Neural cell (in vitro differentiated cells): ENCODE measurements at regions not wholly inside any gene's neighbourhood (a gene's known extent, or its start where the extent isn't known, plus 50 kb on each side); places are given as distances from the start of the nearest gene placed in this dataset.

Source experiments
- H2AFZ ChIP-seq: fragments of 200-600, 300-800 bp; sonication (generic), shearing (Covaris generic); 2 replicates; pipeline ENCODE4 v1.6.0; 2014; ENCODE audit warnings: low read depth, mild to moderate bottlenecking, antibody characterized with exemption, low read length, moderate library complexity
- H3F3A ChIP-seq: fragments of 200-600 bp; shearing (Covaris generic); 2 replicates; pipeline ENCODE4 v1.6.1; 2016; ENCODE audit warnings: mild to moderate bottlenecking, moderate library complexity, mixed read lengths, antibody characterized with exemption, low read length; ENCODE audit not compliant: insufficient read depth, poor library complexity, severe bottlenecking
- H3K27ac ChIP-seq: fragments of 200-600, 300-800 bp; sonication (generic), shearing (Covaris generic); 2 replicates; pipeline ENCODE4 v1.5.1; 2014; ENCODE audit warnings: mild to moderate bottlenecking, low read length, moderate library complexity
- H3K27me3 ChIP-seq: fragments of 300-800, 200-600 bp; sonication (generic), shearing (Covaris generic); 2 replicates; pipeline ENCODE4 v1.6.0; 2014; ENCODE audit warnings: mild to moderate bottlenecking, low read depth, low read length, moderate library complexity; ENCODE audit not compliant: insufficient read depth
- H3K36me3 ChIP-seq: fragments of 300-800, 200-600 bp; sonication (generic), shearing (Covaris generic); 2 replicates; pipeline ENCODE4 v1.5.1; 2014; ENCODE audit warnings: mild to moderate bottlenecking, antibody characterized with exemption, low read length, moderate library complexity; ENCODE audit not compliant: insufficient read depth
- H3K4me2 ChIP-seq: fragments of 300-800, 200-600 bp; sonication (generic), shearing (Covaris generic); 2 replicates; pipeline ENCODE4 v1.6.0; 2014; ENCODE audit warnings: mild to moderate bottlenecking, low read length
- H3K4me3 ChIP-seq: fragments of 300-800, 200-600 bp; sonication (generic), shearing (Covaris generic); 2 replicates; pipeline ENCODE4 v1.5.1; 2014; ENCODE audit warnings: mild to moderate bottlenecking, low read length, moderate library complexity
- H3K79me2 ChIP-seq: fragments of 200-600 bp; shearing (Covaris generic); replicated peaks from 2 replicates; pipeline ENCODE4 v1.6.0; 2014; ENCODE audit warnings: mild to moderate bottlenecking, low read length, moderate library complexity; ENCODE audit not compliant: insufficient read depth
- H3K9ac ChIP-seq: fragments of 300-800, 200-600 bp; sonication (generic), shearing (Covaris generic); 2 replicates; pipeline ENCODE4 v1.6.1; 2016; ENCODE audit warnings: mild to moderate bottlenecking, low read length, mixed read lengths
- H3K9me2 ChIP-seq: fragments of 200-600 bp; shearing (Covaris generic); 2 replicates; pipeline ENCODE4 v1.6.1; 2016; ENCODE audit warnings: mild to moderate bottlenecking, low read length, mixed read lengths; ENCODE audit not compliant: insufficient read depth
- H3K9me3 ChIP-seq: fragments of 200-600, 300-800 bp; sonication (generic), shearing (Covaris generic); 2 replicates; pipeline ENCODE4 v1.6.1; 2016; ENCODE audit warnings: mild to moderate bottlenecking, mixed run types, low read length, moderate library complexity, mixed read lengths
- H4K20me1 ChIP-seq: fragments of 200-600 bp; shearing (Covaris generic); 2 replicates; pipeline ENCODE4 v1.6.1; 2016; ENCODE audit warnings: mild to moderate bottlenecking, mixed run types; ENCODE audit not compliant: insufficient read depth
- EP300 ChIP-seq: fragments of 450-650 bp; conservative IDR thresholded peaks from 2 replicates; pipeline ENCODE4 v1.6.1; 2014; ENCODE audit warnings: antibody characterized with exemption, mild to moderate bottlenecking, moderate library complexity; ENCODE audit not compliant: poor library complexity, severe bottlenecking
- EZH2 ChIP-seq: fragments of 200-600, 300-800 bp; shearing (Covaris generic), sonication (generic); IDR thresholded peaks from 2 replicates; pipeline ENCODE4 v1.6.1; 2014; ENCODE audit warnings: antibody characterized with exemption, low read length, borderline replicate concordance, mild to moderate bottlenecking; ENCODE audit not compliant: insufficient read depth, poor library complexity, severe bottlenecking
- MXI1 ChIP-seq: fragments of 450-650 bp; conservative IDR thresholded peaks from 2 replicates; pipeline ENCODE4 v1.6.1; 2014; ENCODE audit warnings: antibody characterized with exemption, mild to moderate bottlenecking; ENCODE audit not compliant: poor library complexity, severe bottlenecking
- POLR2AphosphoS5 ChIP-seq: IDR thresholded peaks from 2 replicates; pipeline ENCODE4 v1.6.1; 2012
- RAD21 ChIP-seq: fragments of 450-650 bp; conservative IDR thresholded peaks from 2 replicates; pipeline ENCODE4 v1.6.1; 2014; ENCODE audit warnings: antibody characterized with exemption, mild to moderate bottlenecking, moderate library complexity
- SMC3 ChIP-seq: fragments of 450-650 bp; conservative IDR thresholded peaks from 2 replicates; pipeline ENCODE4 v1.6.1; 2014; ENCODE audit warnings: antibody characterized with exemption, mild to moderate bottlenecking, moderate library complexity; ENCODE audit not compliant: poor library complexity
- TAF1 ChIP-seq: IDR thresholded peaks from 2 replicates; pipeline ENCODE4 v1.6.1; 2012; ENCODE audit warnings: low read depth
- TF ChIP-seq, protein P1 (sequence below): fragments of 450-650 bp; IDR thresholded peaks from 2 replicates; pipeline ENCODE4 v1.5.1; 2014; ENCODE audit warnings: antibody characterized with exemption, mild to moderate bottlenecking, moderate library complexity; ENCODE audit not compliant: poor library complexity, severe bottlenecking
- TF ChIP-seq, protein P2 (sequence below): IDR thresholded peaks from 2 replicates; pipeline ENCODE4 v1.6.1; 2012; ENCODE audit warnings: borderline replicate concordance

DNA sequence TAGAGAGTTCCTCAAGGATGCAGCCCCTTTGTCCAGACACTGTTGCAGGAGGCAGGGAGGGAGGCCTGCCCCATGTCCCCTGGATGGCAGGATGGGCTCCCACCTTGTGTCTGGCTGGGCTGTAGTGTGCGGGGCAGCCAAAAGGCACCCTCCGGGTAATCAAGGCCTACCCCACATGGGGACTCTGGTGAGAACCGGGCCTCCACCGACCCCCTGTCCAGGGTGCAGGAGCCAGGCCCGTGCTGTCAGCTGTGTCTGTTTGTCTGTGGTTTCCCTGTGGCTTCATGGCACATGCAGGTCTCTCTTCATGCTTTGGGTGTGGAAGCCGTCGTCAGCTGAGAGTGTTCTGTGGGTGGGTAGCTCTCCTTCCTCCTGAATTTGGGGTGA lies 1240.9 kb downstream of the BRD1 start:
- no peaks in the 10 kb centered on the region for H3F3A ChIP-seq
- H3K4me3 ChIP-seq = no peak overlapping the region
- no peaks in the 10 kb centered on the region for H3K36me3 ChIP-seq
- no peak overlapping the region for H3K27ac ChIP-seq
- no peaks in the 10 kb centered on the region for H3K79me2 ChIP-seq
- no peaks in the 10 kb centered on the region for H3K9me3 ChIP-seq
- no peaks in the 10 kb centered on the region for H3K27me3 ChIP-seq
- H3K9me2 ChIP-seq = no peaks in the 10 kb centered on the region
- H4K20me1 ChIP-seq = no peaks in the 10 kb centered on the region
- TF ChIP-seq EP300 (no peak), TAF1 (no peak), MXI1 (no peak)
- TF ChIP-seq, protein P1, sequence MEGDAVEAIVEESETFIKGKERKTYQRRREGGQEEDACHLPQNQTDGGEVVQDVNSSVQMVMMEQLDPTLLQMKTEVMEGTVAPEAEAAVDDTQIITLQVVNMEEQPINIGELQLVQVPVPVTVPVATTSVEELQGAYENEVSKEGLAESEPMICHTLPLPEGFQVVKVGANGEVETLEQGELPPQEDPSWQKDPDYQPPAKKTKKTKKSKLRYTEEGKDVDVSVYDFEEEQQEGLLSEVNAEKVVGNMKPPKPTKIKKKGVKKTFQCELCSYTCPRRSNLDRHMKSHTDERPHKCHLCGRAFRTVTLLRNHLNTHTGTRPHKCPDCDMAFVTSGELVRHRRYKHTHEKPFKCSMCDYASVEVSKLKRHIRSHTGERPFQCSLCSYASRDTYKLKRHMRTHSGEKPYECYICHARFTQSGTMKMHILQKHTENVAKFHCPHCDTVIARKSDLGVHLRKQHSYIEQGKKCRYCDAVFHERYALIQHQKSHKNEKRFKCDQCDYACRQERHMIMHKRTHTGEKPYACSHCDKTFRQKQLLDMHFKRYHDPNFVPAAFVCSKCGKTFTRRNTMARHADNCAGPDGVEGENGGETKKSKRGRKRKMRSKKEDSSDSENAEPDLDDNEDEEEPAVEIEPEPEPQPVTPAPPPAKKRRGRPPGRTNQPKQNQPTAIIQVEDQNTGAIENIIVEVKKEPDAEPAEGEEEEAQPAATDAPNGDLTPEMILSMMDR = no peak
- no peak overlapping the region for H3K4me2 ChIP-seq
- no peak overlapping the region for H2AFZ ChIP-seq
- H3K9ac ChIP-seq = no peak overlapping the region

DNA sequence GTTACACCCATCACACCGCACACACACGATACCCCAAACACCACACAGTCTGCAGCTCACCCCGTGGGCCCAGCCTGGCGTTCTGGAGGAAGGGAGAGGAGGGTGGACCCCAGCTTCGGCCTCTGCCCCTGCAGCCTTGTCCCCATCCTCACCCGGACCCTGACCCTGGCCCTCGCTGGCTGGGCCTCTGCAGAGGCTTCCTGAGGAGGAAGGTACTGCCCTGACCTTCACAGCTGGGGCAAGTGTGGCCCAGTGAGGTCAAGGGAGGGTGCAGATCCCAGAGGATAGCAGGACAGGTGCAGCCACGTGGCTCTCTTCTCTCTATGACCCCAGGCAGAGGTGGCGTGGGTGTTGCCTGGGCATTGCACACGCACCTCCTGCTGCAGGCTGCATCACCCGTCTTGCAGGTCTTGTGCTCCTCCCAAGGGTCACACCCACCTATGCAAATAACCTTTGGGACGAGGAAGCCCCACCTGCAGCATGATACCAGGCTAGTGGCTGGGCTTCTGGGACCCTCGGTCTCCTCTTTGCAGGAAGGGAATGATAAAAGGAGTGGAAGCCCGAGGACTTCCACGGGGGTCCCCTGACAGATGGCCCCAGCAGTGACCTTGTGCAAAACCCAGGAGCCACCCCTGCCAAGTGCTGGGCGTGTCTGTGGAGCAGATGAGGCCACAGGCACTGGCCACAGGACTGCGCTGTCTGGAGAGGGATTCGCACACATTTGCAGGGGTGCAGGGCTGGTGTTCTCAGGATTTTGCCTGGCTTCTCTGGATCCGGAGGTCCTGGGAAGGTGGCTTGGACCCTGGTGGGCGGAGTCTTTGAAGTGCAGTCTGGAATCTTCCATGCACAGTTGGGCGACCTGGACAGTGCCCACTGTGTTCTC lies 1241.5 kb downstream of the BRD1 start:
- H3K4me2 ChIP-seq = no peak overlapping the region
- no peaks in the 10 kb centered on the region for H3K9me3 ChIP-seq
- TF ChIP-seq POLR2AphosphoS5 = no peak
- TF ChIP-seq, protein P2, sequence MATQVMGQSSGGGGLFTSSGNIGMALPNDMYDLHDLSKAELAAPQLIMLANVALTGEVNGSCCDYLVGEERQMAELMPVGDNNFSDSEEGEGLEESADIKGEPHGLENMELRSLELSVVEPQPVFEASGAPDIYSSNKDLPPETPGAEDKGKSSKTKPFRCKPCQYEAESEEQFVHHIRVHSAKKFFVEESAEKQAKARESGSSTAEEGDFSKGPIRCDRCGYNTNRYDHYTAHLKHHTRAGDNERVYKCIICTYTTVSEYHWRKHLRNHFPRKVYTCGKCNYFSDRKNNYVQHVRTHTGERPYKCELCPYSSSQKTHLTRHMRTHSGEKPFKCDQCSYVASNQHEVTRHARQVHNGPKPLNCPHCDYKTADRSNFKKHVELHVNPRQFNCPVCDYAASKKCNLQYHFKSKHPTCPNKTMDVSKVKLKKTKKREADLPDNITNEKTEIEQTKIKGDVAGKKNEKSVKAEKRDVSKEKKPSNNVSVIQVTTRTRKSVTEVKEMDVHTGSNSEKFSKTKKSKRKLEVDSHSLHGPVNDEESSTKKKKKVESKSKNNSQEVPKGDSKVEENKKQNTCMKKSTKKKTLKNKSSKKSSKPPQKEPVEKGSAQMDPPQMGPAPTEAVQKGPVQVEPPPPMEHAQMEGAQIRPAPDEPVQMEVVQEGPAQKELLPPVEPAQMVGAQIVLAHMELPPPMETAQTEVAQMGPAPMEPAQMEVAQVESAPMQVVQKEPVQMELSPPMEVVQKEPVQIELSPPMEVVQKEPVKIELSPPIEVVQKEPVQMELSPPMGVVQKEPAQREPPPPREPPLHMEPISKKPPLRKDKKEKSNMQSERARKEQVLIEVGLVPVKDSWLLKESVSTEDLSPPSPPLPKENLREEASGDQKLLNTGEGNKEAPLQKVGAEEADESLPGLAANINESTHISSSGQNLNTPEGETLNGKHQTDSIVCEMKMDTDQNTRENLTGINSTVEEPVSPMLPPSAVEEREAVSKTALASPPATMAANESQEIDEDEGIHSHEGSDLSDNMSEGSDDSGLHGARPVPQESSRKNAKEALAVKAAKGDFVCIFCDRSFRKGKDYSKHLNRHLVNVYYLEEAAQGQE = no peak
- no peak for TF ChIP-seq EZH2
- TF ChIP-seq RAD21 = no peak
- no peak for TF ChIP-seq SMC3
- TF ChIP-seq, protein P1 = no peak
- no peak for TF ChIP-seq TAF1
- TF ChIP-seq MXI1 = no peak
- H3K4me3 ChIP-seq = no peak overlapping the region
- H3K79me2 ChIP-seq = no peaks in the 10 kb centered on the region
- H3F3A ChIP-seq = no peaks in the 10 kb centered on the region
- H4K20me1 ChIP-seq = no peaks in the 10 kb centered on the region
- H3K27me3 ChIP-seq = no peaks in the 10 kb centered on the region
- H3K36me3 ChIP-seq = no peaks in the 10 kb centered on the region
- no peak overlapping the region for H3K27ac ChIP-seq
- no peak overlapping the region for H2AFZ ChIP-seq
- H3K9ac ChIP-seq = no peak overlapping the region
- H3K9me2 ChIP-seq = no peaks in the 10 kb centered on the region
